NOMO-1 treated with dmso at 0.1 percent for 144 hours (cell line): ENCODE measurements at regions not wholly inside any gene's neighbourhood (a gene's known extent, or its start where the extent isn't known, plus 50 kb on each side); places are given as distances from the start of the nearest gene placed in this dataset.
"Not testable (repeated sequence)": the region's sequence is repeated elsewhere in the genome, so short reads cannot be mapped to it uniquely, and the experiment has no call there.

Experiments used
- DNase-seq: peaks from one replicate; lab custom pipeline; 2025; ENCODE audit not compliant: unreplicated experiment; lab: John Stamatoyannopoulos, UW

DNA sequence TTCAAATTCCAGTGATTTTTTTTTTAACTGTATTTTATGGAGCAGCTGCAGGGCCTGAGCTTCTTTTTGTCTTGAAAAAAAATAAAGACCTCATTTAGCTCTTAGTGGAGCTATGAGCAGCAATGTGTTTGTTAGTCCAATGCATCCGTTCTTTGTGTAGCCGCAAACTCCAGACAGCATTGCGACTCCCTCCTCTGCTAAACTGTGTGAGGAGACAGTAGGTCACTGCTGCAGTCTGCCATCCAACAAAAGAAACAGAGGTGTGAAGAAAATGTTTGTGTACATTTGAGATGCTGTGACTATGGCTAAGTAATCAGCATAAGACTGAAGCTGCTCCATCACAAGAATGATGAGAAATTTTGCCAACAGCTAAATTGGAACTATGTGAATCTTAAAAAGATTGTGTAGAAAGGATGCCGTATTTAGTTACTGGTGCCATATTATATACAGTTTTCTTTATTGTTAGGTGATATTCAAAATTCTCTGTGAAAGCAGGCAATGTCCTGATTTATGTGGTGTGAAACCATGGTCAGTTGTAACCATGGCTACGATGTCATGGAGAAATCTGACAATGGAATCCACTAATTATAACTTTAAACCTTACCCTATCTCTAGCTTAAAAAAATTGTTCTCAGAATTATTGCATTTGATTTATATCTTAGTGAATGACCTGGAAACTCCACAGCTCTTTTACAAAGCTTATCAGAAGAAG lies 428.8 kb upstream of the EPHA7 start:
- no peak for DNase-seq

DNA sequence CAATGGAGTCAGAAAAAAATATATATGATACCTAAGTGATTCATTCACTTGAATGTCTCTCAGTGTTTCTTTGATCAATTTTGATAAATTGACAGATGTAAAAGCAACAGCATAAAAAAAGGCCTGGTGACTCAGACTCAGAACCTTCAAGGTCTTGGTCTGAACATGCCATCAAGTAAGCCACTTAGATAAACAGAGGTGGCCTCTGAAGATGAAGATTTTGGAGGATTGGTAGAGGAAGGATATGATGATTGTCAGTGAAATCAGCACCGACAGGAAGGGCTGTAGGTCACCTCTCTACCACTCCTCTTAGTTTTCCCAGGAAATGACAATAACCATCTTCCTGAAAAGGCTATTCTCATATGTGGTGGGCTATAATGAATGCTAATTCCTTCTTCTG lies 422.8 kb upstream of the EPHA7 start:
- no peak for DNase-seq

DNA sequence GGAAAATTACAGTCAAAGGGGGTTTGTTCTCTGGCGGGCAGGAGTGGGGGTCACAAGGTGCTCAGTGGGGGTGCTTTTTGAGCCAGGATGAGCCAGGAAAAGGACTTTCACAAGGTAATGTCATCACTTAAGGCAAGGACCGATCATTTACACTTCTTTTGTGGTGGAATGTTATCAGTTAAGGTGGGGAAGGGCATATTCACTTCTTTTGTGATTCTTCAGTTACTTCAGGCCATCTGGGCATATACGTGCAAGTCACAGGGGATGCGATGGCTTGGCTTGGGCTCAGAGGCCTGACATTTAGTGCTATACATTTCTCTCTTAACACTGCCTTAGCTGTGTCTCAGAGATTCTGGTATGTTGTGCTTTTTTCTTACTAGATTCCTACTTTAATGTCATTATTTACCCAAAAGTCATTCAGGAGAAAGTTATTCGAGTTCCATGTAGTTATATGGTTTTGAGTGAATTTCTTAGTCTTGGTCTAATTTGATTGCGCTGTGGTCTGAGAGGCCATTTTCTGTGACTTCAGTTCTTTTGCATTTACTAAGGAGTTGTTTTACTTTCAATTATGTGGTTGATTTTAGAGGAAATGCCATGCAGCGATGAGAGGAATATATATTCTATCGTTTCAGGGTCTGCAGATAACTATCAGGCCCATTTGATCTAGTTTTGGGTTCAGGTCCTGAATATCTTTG lies 416.2 kb upstream of the EPHA7 start:
- DNase-seq, result not testable (repeated sequence)

DNA sequence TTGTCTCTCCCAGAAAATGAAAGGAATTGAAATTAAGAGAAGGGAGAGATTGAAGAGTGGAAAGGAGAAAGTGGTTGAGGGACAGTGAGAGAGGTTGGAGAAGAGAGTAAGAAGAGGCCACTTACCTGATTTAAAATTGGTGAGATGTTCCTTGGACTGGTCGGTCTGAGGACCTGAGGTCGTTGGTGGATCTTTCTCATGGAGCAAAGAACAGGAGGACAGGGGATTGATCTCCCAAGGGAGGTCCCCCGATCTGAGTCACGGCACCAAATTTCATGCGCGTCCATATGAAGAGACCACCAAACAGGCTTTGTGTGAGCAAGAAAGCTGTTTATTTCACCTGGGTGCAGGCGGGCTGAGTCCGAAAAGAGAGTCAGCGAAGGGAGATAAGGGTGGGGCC lies 415.7 kb upstream of the EPHA7 start:
- not testable (repeated sequence) for DNase-seq

DNA sequence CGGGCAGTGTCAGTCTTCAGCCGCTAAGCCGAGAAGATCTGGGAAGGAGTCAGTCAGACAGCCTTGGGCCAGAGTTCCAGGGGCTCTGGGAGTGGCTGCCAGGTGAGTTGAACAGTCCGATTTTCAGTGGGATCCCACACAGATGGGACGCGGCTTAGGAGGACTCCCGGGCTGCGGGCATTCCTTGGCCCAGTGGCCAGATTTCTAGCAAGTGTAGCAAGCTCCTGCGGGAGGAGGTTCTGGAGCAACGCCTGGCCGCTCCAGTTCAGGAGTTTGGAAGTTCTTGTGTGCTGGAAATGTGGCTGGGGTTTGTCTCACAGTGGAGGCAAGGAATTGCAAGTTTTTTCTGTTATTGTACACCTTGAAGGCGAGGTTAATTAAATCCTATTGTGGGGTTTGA lies 414.0 kb upstream of the EPHA7 start:
- DNase-seq, result not testable (repeated sequence)

DNA sequence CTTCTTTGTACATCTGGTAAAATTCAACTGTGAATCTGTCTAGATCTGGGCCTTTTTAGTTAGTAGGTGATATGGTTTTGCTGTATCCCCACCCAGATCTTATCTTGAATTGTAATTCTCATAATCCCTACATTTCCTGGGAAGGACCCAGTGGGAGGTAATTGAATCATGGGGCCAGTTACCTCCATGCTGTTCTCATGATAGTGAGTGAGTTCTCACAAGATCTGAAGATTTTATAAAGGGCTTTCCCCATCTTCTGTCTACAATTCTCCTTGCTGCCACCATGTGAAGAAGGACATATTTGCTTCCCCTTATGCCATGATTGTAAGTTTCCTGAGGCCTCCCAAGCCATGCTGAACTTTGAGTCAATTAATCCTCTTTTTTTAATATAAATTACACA lies 410.4 kb upstream of the EPHA7 start:
- not testable (repeated sequence) for DNase-seq

DNA sequence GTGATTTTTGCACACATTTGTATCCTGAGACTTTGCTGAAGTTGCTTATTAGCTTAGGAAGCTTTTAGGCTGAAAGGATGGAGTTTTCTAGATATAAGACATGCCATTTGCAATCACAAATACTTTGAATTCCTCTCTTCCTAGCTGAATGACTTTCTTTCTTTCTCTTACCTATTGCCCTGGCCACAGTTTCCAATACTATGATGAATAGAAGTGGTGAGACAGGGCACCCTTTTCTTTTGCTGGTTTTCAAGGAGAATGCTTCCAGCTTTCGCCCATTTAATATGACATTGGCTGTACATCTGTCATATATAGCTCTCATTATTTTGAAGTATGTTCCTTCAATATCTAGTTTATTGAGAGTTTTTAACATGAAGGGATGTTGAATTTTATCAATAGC lies 409.6 kb upstream of the EPHA7 start:
- no peak for DNase-seq

DNA sequence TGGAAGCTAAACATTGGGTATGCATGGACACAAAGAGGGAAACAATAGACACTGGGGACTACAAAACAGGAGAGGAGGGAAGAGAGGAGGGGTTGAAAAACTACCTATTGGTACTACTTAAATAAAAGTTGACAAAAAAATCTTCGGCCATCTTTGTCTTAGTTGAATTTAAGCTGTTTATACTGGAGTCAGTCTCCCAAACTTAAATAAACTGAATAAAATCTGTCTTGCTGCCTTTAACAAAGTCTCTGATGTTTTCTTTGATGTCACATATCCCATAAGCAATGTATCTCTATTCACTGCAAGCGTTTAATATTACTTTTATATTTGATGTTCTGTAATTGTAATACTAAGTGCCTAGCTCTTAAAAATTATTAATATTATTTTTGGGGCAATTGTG lies 409.2 kb upstream of the EPHA7 start:
- no peak for DNase-seq

DNA sequence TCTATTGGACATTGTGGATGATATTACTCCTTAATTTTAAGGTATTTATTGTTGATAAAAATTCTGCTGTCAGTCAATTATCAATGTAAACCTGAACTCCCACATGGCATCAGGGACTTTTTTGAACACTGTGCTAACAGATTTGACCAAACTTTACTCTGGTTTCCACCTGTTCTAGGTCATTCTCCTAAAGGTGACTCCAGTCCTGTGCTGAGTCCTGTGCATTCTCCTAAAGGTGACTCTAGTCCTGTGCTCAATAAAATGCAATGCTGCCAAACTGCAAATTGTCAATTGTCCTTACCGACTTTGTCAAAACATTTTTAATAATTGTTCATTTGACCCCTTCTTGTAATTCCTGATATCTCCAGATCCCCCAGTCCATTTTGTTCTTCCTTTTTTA lies 408.4 kb upstream of the EPHA7 start:
- no peak for DNase-seq

DNA sequence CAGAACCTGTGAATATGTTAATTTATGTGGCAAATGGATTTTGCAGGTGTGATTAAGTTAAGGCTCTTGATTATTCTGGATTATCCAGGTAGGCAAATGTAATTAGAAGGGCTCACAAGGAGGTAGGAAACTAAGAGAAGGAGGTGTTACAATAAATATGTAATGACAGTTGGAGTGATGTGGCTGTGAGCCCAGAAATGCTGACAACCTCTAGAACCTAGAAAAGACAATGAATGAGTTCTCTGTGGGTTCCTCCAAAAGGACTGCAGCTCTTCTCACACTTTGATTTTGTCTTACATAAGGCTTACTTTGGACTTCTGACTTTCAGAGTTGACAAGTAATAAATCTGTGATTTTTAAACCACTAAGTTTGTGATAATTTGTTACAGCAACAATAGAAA lies 406.6 kb upstream of the EPHA7 start:
- no peak for DNase-seq

DNA sequence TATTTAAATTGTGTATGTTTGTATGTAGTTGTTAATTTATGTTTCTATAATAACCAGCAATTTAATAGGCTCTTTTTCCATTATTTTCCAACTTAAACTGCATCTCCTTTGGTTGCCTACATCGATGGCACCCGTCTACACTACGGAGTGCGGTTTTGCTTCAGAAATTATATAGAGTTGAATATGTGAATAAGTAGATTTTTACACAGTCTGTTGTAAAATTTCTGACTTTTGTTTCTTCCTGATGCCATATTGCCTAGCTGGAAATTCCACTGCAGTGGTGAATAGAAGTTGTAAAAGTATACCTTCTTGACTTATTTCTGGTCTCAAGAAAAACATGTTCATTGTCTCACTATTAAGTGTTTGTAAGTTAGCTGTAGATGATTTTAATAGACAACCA lies 404.1 kb upstream of the EPHA7 start:
- DNase-seq, result no peak

DNA sequence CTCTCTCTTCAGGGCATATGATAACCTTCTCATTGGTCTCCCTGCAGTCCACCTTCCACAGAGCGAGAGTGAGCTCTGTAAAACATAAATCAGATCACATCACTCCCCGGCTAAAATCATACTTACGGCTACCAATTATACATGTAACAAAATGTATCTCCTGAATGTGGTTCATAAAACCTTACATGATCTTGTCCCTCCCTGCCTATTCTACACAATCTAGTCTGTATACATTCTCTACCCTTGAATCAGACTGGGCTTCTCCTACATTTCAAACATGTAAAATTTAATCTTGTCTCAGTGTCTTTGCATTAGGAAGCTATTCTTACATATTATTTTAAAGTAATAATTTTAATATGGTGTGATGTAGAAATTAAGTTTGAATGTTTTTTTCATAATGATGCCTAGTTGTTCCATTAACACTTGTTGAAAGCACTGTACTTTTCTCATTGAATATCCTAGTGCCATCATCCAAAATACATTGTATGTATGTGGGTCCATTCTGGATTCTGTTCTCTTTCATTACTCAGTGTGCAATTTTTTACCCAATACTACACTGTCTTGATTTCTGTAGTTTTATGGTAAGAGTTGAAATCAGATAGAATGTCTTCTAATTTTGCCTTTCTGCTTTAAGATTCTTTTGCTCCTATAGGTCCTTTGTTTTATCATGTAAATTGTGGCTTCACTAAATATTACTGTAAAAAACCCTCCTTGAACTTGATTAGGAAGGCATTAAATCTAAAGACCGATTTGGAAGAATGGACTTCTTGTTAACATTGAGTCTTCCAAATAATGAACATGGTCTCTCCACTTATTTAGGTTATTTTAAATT lies 403.3 kb upstream of the EPHA7 start:
- DNase-seq, result no peak

DNA sequence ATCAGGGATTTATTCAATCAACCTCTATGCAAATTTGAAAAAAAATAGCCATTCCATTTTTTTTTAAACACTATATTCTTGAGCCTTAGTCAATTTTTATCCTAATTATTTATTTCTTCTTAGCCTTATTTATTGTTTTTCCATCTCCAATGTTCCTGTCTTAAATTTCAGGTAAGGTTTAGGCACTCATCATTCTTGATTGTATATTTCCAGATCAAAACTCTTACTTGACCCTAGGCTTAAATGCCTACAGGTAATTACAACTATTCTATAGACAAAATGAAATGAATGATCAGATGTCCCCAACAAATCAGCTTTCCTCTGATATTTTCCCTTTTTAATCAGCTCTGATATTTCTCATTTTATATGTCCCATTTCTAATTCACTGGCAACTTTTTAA lies 402.6 kb upstream of the EPHA7 start:
- no peak for DNase-seq

DNA sequence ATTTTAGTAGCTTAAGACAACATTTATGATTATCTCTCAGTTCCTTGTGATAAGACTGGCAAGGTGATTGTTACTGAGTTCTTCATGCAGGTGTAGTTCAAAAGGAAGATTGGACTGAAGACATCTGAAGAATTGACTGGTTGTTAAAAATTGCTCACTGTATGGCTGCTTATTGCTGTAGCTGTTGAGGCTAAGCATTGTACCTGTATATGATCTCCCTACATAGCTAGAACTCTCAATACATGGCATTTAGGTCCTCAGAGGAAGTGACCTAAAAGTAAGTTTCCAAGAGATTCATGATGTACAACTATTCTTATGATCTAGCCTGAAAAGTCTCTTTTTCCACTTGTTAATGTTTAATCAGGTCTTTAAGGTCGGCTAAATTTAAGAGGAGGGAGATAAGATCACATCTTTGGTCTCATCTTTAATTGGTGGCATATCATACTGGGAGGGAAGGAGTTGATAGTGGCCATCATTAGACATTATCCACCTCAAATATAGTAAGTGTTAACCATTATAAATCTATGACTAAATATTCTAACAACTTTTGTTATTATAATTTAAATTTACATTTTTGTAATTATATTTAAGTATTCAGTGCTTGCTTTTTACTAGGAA lies 401.2 kb upstream of the EPHA7 start:
- no peak for DNase-seq

DNA sequence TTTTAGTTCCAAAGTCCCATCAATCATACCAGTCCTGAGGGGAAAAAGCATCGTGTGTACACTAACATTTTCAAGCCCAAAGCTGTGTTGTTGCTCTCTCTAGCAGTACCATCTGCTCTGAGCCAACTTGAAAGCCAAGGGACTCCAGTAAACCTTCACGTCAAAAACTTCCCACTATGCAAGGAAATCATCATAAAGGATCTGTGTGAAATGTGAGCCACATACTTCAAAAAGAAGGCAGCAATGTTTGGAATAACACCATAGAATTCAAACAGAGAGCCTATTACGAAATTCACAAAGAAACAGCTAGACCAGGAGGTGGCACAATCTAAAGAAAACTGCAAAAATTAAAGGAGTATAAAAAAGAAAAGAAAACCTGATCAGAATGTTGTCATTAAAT lies 399.8 kb upstream of the EPHA7 start:
- no peak for DNase-seq

DNA sequence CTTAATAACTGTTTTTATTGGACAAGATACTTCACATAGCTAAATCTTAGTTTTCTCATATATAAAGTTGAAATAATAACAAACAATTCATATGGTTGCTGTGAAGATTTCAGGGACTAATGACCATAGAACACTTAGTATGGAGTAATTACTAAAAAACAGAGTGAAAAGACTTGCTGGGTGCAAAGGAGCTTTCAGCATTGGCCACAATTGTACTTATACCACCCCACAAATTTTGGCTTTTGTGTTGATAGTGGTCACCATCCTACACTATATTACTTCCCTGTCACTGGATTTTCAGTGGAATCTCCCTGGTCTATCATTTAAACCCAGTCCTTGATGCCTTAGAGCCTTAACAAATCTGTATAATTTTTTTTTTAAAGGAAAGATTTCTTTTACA lies 398.6 kb upstream of the EPHA7 start:
- no peak for DNase-seq

DNA sequence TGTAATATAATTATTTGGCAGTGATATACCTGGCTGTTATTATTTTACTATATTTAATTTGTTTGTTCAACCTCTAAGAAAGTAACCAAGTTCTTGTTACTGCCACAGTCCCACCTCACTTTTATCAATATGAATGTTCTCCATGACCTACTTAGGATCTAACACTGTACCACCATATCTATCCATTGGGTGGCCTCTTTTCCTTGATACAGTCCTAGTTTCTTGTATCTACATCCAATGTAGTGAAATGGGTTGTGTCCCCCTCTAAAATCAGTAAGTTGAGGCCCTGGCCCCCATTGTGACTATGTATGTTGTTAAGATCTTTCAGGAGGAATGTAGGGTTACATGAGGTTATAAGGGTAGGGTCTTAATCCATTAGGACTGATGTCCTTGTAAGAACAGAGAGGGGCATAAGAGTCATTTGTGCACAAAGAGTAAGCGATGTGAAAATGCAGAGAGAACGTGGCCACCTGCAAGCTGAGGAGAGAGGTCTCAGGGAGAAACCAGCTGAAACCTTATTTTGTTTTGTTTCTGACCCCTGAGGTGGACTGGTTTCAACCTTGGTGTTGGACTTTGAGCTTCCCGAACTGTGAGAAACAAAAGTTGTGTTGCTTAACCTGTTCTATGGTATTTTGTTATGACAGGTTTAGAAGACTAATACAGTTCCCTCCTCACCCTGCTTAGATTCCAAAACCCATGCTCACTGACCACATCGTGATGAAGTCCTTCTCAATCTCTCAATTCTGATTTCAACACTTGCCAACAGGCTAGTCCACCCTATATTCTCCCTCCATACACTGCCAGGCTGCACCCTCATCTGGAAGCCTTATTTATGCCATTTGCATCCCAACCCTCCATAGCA lies 387.3 kb upstream of the EPHA7 start:
- no peak for DNase-seq

DNA sequence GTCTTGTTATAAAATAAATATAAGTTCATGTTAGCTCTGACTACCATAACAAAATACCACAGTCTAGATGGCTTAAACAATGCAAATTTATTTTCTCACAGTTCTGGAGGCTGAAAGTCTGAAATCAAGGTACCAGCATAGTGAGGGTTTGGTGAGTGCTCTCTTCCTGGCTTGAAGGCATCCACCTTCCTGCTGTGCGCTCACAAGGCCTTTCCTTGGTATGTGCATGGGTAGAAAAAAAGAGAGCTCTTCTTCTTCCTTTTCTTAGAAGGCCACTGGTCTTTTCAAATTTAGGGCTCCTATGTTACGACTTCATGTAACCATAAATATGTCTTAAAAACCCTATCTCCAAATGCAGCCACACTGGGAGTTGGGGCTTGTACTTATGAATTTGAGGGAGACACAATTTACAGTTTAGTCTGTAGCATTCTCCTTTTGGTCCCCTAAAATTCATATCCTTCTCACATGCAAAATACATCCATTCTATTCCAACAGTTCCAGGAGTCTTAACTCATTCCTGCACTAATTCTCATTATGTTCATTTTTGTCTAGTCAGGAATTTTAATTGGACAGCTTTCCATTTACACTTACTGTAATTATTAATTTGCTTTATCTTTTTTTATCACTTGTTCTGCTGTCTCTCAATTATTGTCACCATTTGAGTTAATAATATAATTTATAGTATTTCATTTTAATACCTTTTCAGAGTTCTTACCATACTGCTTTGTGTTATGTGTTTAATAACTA lies 381.9 kb upstream of the EPHA7 start:
- no peak for DNase-seq

DNA sequence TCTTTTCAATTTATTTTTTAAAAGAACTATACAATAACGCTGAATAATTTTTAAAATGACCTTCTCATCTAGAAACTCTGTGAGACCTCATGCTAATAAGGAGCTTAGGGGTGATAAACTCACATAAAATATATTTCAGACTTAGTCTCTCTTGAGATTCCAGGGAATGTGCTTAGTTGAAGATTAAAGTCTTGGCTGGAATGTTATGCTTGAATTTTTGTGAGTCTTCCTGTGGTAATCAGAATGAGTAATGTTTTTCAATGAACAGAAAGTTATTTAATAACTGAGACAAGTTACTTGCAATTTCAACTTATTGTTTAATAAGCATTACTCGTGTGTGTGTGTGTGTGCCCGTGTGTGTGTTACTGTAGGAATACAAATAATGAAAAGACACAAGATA lies 379.9 kb upstream of the EPHA7 start:
- no peak for DNase-seq

DNA sequence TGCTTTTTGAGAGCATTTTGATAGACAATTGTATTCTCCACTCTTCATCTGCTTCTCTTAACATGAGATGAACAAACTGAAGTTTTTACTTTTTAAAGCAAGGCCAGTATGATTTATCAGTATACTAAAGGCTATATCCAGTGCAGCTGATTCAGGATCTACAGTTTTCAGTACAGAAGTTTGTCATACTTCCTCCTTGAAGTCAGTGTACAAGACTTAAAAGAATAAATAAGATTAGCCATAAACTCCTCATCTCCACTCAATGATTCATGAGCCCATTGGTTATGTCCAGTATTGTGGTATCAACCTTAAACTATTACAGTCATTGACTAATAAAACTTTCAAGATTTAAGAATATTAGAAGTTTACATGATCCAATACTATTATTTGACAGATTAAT lies 374.8 kb upstream of the EPHA7 start:
- no peak for DNase-seq
